AG04450 (cell line): ENCODE measurements at regions not wholly inside any gene's neighbourhood (a gene's known extent, or its start where the extent isn't known, plus 50 kb on each side); places are given as distances from the start of the nearest gene placed in this dataset.

Experiments
- CTCF ChIA-PET: fragments of 300-600, 350-600 bp; formaldehyde crosslinking; extraction: SDS; loops from one replicate; lab custom pipeline; 2022; ENCODE audit warnings: antibody characterized with exemption, inconsistent platforms; lab: Charles Lee
- POLR2A ChIA-PET: fragments of 350-600 bp; formaldehyde crosslinking; extraction: SDS; loops from one replicate; lab custom pipeline; 2021; ENCODE audit warnings: antibody characterized with exemption, inconsistent platforms; lab: Yijun Ruan, JAX
- DNase-seq: peaks from one replicate; pipeline ENCODE4 v3.0.0-alpha.2; 2011; ENCODE audit warnings: low read depth, low spot score
- H3K27ac ChIP-seq: one replicate; pipeline ENCODE4 v1.5.1; 2012; ENCODE audit warnings: low read depth, low read length, control low read depth
- H3K27me3 ChIP-seq: one replicate; pipeline ENCODE4 v1.6.0; 2012; ENCODE audit warnings: low read length; ENCODE audit not compliant: control insufficient read depth, insufficient read depth
- H3K4me3 ChIP-seq: 2 replicates; pipeline ENCODE4 v1.5.1; 2011; ENCODE audit warnings: mild to moderate bottlenecking, low read depth, low read length, control low read depth
- H3K9me3 ChIP-seq: 2 replicates; pipeline ENCODE4 v1.5.1; 2012; ENCODE audit warnings: low read length; ENCODE audit not compliant: control insufficient read depth, insufficient read depth
- TF ChIP-seq, protein P1 (sequence below): IDR thresholded peaks from 2 replicates; pipeline ENCODE4 v1.5.1; 2011; ENCODE audit warnings: low read depth, low read length, control low read depth, inconsistent platforms

DNA sequence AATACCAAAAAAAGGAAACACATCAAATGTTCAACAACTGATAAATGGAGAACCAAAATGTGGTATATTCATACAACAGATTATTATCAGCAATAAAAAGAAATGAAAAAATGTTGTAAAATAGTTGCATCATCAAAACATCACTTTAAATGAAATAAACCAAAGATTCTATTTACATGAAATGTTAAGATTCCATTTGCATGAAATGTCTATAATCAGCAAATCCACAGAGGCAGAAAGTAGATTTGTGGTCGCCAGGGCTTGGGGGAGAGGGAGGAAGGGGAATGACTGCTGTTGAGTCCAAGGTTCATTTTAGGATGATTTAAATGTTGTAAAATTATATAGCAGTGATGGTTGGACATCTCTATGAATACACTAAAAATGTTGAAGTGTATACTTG is 181.9 kb downstream of the RTP5 start:
- Histone ChIP-seq H3K27ac (no peak overlapping the region), H3K9me3 (peaks cover 8% of the 10 kb centered on the region; the same call in 1 of the 2 replicates), H3K4me3 (no peak overlapping the region), H3K27me3 (peaks cover 53% of the 10 kb centered on the region)
- DNase-seq = no peak
- CTCF ChIA-PET = no interaction called here
- POLR2A ChIA-PET = no interaction called here
- TF ChIP-seq, protein P1, sequence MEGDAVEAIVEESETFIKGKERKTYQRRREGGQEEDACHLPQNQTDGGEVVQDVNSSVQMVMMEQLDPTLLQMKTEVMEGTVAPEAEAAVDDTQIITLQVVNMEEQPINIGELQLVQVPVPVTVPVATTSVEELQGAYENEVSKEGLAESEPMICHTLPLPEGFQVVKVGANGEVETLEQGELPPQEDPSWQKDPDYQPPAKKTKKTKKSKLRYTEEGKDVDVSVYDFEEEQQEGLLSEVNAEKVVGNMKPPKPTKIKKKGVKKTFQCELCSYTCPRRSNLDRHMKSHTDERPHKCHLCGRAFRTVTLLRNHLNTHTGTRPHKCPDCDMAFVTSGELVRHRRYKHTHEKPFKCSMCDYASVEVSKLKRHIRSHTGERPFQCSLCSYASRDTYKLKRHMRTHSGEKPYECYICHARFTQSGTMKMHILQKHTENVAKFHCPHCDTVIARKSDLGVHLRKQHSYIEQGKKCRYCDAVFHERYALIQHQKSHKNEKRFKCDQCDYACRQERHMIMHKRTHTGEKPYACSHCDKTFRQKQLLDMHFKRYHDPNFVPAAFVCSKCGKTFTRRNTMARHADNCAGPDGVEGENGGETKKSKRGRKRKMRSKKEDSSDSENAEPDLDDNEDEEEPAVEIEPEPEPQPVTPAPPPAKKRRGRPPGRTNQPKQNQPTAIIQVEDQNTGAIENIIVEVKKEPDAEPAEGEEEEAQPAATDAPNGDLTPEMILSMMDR = no peak

- Histone ChIP-seq H3K27me3 (peaks cover 59% of the 10 kb centered on the region), H3K9me3 (peaks cover 7% of the 10 kb centered on the region; the same call in 1 of the 2 replicates), H3K27ac (no peak overlapping the region), H3K4me3 (no peak overlapping the region)
- POLR2A ChIA-PET = no interaction called here
- TF ChIP-seq, protein P1 = no peak
- CTCF ChIA-PET = no interaction called here
- no peak for DNase-seq
Measured at GRCh38 chr2:242052421-242052820, 182.9 kb downstream of the RTP5 start.

DNA sequence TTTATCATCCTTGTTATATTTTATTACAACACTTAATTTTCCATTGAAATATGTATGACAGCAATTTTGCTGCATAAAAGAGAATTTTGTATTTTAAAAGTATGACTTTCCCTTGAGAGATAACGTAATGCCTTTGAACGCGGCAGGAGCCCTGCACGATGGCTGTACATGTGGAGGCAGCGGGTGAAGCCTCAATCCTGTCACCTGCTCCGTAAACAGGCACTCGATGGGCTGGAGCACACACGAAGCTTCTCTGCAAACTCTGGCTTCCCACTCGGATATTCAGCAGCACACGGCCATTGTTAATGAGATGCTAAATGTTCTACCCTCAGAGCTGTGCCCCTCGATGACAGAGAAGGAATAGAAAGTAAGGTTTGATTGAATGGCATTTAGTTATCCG is 184.4 kb downstream of the RTP5 start:
- Histone ChIP-seq H3K4me3 (no peak overlapping the region), H3K27ac (no peak overlapping the region), H3K27me3 (peaks cover 57% of the 10 kb centered on the region), H3K9me3 (peaks cover 7% of the 10 kb centered on the region; the same call in 1 of the 2 replicates)
- ChIA-PET CTCF (interaction anchor here (0.6 kb wide), 1 partner anchor 101 kb away, joined by 3 read pairs; no protein-coding TSS in a partner anchor), POLR2A (no interaction called here)
- TF ChIP-seq, protein P1 = no peak
- no peak for DNase-seq

DNA sequence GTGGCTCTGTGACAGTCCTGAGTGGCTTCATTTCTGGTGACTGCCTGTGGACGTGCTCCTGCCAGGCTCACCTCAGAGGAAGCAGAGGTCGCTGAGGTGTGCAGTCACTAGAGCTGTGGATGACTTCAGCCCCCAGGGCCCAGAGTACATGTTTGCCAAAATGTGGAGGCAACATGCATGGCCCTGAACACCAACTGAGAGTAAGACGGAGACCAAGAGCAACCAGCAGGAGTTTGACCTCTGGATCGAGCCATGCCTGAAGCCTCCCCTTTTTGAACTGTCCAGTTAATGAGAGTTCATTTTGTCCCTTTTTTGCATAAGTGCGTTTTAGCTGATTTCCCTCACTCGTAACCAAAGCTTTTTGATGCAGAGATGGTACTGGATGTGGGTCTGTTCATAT is 184.9 kb downstream of the RTP5 start:
- POLR2A ChIA-PET = no interaction called here
- Histone ChIP-seq H3K9me3 (peaks cover 7% of the 10 kb centered on the region; the same call in 1 of the 2 replicates), H3K27me3 (peaks cover 54% of the 10 kb centered on the region), H3K27ac (no peak overlapping the region), H3K4me3 (no peak overlapping the region)
- TF ChIP-seq, protein P1 = no peak
- CTCF ChIA-PET = no interaction called here
- no peak for DNase-seq

GRCh38 chr2:242054881-242055801 is 185.6 kb downstream of the RTP5 start:
- no peak overlapping the region for H3K27ac ChIP-seq
- DNase-seq = no peak
- H3K27me3 ChIP-seq = peaks cover 53% of the 10 kb centered on the region
- peaks cover 7% of the 10 kb centered on the region; the same call in 1 of the 2 replicates for H3K9me3 ChIP-seq
- CTCF ChIA-PET = no interaction called here
- POLR2A ChIA-PET = no interaction called here
- H3K4me3 ChIP-seq = no peak overlapping the region
- TF ChIP-seq, protein P1 = no peak
